Cardiac muscle cell (in vitro differentiated cells and primary cell): ENCODE measurements at regions not wholly inside any gene's neighbourhood (a gene's known extent, or its start where the extent isn't known, plus 50 kb on each side); places are given as distances from the start of the nearest gene placed in this dataset.

Experiments
- DNase-seq, 2 donors: peaks; one replicate each; pipeline versions ENCODE4 v3.0.0 to v3.0.0-alpha.2; 2010 to 2017; ENCODE audit warnings: low read depth in 1 of 2, low spot score in 1 of 2
- H3K27ac ChIP-seq: fragments of 200-600 bp; sonication (generic); 2 replicates; pipeline ENCODE4 v1.5.1; 2016
- H3K27me3 ChIP-seq: fragments of 200-600 bp; sonication (generic); 2 replicates; pipeline ENCODE4 v1.6.0; 2016; ENCODE audit warnings: control low read depth
- H3K36me3 ChIP-seq: fragments of 200-600 bp; sonication (generic); 2 replicates; pipeline ENCODE4 v1.5.1; 2016; ENCODE audit warnings: control low read depth
- H3K4me1 ChIP-seq: fragments of 200-600 bp; sonication (generic); 2 replicates; pipeline ENCODE4 v1.8.1; 2017; ENCODE audit warnings: low read depth, mild to moderate bottlenecking, mixed run types
- H3K4me3 ChIP-seq: fragments of 200-600 bp; sonication (generic); 2 replicates; pipeline ENCODE4 v1.5.1; 2016; ENCODE audit warnings: mild to moderate bottlenecking
- H3K9me3 ChIP-seq: fragments of 200-600 bp; sonication (generic); 2 replicates; pipeline ENCODE4 v1.5.1; 2017; ENCODE audit warnings: low read depth, mild to moderate bottlenecking, control low read depth
- CTCF ChIP-seq: IDR thresholded peaks from 2 replicates; pipeline ENCODE4 v1.5.1; 2012; ENCODE audit warnings: low read depth, mild to moderate bottlenecking, low read length

- H3K4me3 ChIP-seq: no peak overlapping the region
- H3K36me3 ChIP-seq: no peaks in the 10 kb centered on the region
- no peaks in the 10 kb centered on the region for H3K27me3 ChIP-seq
- no peak for TF ChIP-seq CTCF
- no peaks in the 10 kb centered on the region for H3K4me1 ChIP-seq
- no peak overlapping the region for H3K27ac ChIP-seq
- H3K9me3 ChIP-seq: no peaks in the 10 kb centered on the region
- no peak for DNase-seq
Observed at GRCh38 chr7:46440186-46440585, 519.1 kb upstream of the IGFBP3 start.

GRCh38 chr7:46432708-46433107 is 511.6 kb upstream of the IGFBP3 start:
- Histone ChIP-seq H3K27ac (no peak overlapping the region), H3K9me3 (no peaks in the 10 kb centered on the region), H3K27me3 (no peaks in the 10 kb centered on the region), H3K4me3 (no peak overlapping the region), H3K36me3 (no peaks in the 10 kb centered on the region), H3K4me1 (no peaks in the 10 kb centered on the region)
- no peak for TF ChIP-seq CTCF
- DNase-seq: peak in 1 of 2 donors; percentile 81

GRCh38 chr7:46428295-46428694 is 507.2 kb upstream of the IGFBP3 start:
- TF ChIP-seq CTCF: no peak
- Histone ChIP-seq H3K27ac (no peak overlapping the region), H3K4me1 (peaks cover 19% of the 10 kb centered on the region), H3K4me3 (no peak overlapping the region), H3K36me3 (no peaks in the 10 kb centered on the region), H3K27me3 (no peaks in the 10 kb centered on the region), H3K9me3 (no peaks in the 10 kb centered on the region)
- DNase-seq: no peak

- peak; percentile 39 to 48 for DNase-seq
- Histone ChIP-seq H3K27me3 (no peaks in the 10 kb centered on the region), H3K27ac (no peak overlapping the region), H3K4me1 (peaks cover 19% of the 10 kb centered on the region), H3K4me3 (no peak overlapping the region), H3K9me3 (no peaks in the 10 kb centered on the region), H3K36me3 (no peaks in the 10 kb centered on the region)
- no peak for TF ChIP-seq CTCF
Observed at GRCh38 chr7:46424934-46425333, 503.9 kb upstream of the IGFBP3 start.

GRCh38 chr7:46421441-46422230 is 500.6 kb upstream of the IGFBP3 start:
- Histone ChIP-seq H3K27ac (no peak overlapping the region), H3K4me3 (no peak overlapping the region), H3K36me3 (no peaks in the 10 kb centered on the region), H3K9me3 (no peaks in the 10 kb centered on the region), H3K4me1 (peaks cover 15% of the 10 kb centered on the region), H3K27me3 (no peaks in the 10 kb centered on the region)
- TF ChIP-seq CTCF: no peak
- DNase-seq: no peak
